Mesodermal cell (in vitro differentiated cells): ENCODE measurements at regions not wholly inside any gene's neighbourhood (a gene's known extent, or its start where the extent isn't known, plus 50 kb on each side); places are given as distances from the start of the nearest gene placed in this dataset.

Source experiments
- H3K27ac ChIP-seq: 2 replicates; pipeline ENCODE4 v1.7.0; 2013; ENCODE audit warnings: mild to moderate bottlenecking, low read depth, low read length, moderate library complexity; ENCODE audit not compliant: severe bottlenecking
- H3K36me3 ChIP-seq: 2 replicates; pipeline ENCODE4 v1.7.1; 2013; ENCODE audit warnings: mild to moderate bottlenecking, low read length, moderate library complexity; ENCODE audit not compliant: control insufficient read depth, insufficient read depth
- H3K4me1 ChIP-seq: one replicate; pipeline ENCODE4 v1.7.1; 2013; ENCODE audit warnings: mild to moderate bottlenecking, low read length; ENCODE audit not compliant: insufficient read depth, control insufficient read depth, poor library complexity, severe bottlenecking
- H3K4me3 ChIP-seq: 2 replicates; pipeline ENCODE4 v1.7.0; 2013; ENCODE audit warnings: low read length, control low read depth, mild to moderate bottlenecking; ENCODE audit not compliant: insufficient read depth, poor library complexity, severe bottlenecking; ENCODE audit errors: extremely low read depth
- H3K9me3 ChIP-seq: 2 replicates; pipeline ENCODE4 v1.7.1; 2013; ENCODE audit warnings: mild to moderate bottlenecking, low read length, moderate library complexity; ENCODE audit not compliant: control insufficient read depth
- WGBS, 2 experiments: methylation state at CpG; one replicate each; pipeline ENCODE4 v1.1.5; 2013; ENCODE audit warnings: missing lambda C conversion rate in 2 of 2; ENCODE audit not compliant: insufficient coverage in 2 of 2; 5-methylcytosine and 5-hydroxymethylcytosine counted together

DNA sequence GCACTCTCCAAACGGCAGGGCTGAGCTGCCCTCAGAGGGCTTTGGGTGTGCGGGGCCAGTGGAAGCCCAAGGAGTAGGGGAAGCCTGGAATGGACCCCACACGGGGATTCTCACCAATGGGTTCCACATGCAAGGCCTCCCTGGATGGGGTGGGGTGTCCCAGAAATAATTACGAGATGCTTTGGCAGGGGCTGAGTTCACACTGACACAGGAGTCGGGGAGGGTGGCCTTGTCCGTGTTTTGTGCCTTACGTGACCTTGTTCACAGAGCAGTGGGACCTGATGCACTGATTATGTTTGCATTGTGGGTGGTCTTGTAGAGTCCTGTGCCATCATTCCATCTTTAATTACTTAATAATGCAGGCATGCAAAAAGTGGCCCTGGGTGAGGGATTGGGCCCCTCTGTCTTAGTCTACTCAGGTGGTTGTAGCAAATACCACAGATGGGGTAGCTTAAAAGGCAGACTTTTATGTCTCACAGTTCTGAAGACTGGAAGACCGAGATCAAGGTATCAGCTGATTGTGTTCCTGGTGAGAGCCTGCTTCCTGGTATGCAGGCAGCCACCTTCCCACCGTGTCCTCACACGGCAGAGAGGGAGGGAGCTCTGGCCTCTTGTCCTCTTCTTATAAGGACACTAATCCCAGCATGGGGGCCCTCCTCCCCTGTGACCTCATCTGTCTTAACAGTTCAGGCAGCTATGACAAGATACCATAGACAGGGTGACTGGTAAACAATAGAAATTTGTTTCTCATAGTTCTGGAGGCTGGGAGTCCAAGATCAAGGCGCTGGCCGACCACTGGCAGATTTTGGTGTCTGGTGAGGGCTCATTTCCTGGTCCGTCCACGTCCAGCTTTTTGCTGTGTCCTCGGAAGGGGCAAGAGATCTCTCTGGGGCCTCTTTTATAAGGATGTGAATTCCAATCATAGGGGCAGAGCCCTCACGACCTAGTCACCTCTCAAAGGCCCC lies 239.4 kb downstream of the IRF8 start:
- no peaks in the 10 kb centered on the region for H3K36me3 ChIP-seq
- H3K9me3 ChIP-seq: peaks cover 7% of the 10 kb centered on the region
- H3K4me3 ChIP-seq: no peak overlapping the region
- H3K4me1 ChIP-seq: peaks cover 9% of the 10 kb centered on the region
- 77 to 89% methylated on average over 14 of the region's 16 CpGs for WGBS, 2 experiments
- no peak overlapping the region for H3K27ac ChIP-seq

DNA sequence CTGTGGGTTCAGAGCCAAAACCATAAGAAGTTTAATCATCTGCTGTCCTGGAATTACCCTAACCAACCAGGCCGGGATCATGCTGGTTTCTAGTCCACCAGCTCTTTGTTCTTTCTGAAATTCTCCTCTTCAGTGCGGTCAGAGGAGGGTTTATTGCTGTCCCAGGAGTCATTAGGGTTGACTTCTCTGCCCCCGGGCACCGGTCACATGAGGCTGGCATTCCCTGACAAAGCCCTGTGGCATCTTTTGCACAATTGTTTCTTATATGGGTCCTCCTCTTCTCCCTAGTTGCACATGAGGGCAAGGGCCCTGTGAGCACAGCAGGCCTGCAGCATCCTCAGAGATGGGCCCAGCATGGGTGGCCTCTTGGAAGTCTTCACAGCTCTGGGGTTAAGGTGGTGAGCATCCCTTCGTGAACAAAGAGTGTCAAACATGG lies 243.9 kb downstream of the IRF8 start:
- 91 to 92% methylated on average over 5 of the region's 5 CpGs for WGBS, 2 experiments
- Histone ChIP-seq H3K36me3 (no peaks in the 10 kb centered on the region), H3K4me1 (no peaks in the 10 kb centered on the region), H3K9me3 (no peaks in the 10 kb centered on the region), H3K4me3 (no peak overlapping the region), H3K27ac (no peak overlapping the region)

DNA sequence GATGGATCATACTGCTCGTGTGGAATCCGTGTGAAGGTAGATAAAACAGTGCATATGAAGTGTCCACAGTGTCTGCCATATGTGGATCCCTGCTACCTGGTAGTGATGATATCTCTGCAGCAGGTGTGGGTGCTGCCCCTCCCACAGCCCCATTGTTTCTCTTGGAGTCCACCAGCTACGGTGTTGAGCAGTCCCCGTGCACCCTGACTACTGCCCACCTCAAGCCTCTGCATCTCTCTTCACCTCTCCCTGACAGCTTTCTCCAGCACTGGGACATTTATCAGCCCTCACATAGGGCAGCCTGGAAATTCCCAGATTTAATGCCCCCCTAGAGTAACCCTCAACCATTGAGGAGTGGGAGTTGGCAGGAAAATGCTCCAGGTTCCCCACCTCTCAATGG lies 244.7 kb downstream of the IRF8 start:
- Histone ChIP-seq H3K9me3 (no peaks in the 10 kb centered on the region), H3K4me1 (no peaks in the 10 kb centered on the region), H3K4me3 (no peak overlapping the region), H3K36me3 (no peaks in the 10 kb centered on the region), H3K27ac (no peak overlapping the region)
- 97% methylated on average over 2 of the region's 4 CpGs; no CpG with 5 or more reads in 1 of the 2 experiments for WGBS, 2 experiments

DNA sequence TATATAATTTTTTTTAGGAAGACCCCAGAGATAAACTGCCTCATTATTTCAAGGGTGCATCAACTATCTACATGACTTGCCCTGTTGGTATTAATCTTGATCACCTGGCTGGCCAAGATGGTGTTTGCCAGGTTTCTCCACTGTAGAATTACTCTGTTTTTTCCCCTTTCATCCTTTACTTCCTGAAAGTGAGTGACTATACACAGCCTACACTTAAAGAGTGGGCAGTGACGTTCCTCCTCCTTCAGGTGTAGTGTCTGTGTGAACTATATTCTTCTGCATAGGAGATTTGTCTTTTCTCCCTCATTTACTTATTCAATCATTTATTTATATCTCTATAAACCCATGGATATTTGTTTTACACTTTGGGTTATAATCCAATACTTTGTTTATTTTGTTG lies 246.7 kb downstream of the IRF8 start:
- no CpG with 5 or more reads among the region's 1 CpG for WGBS, 2 experiments
- Histone ChIP-seq H3K27ac (no peak overlapping the region), H3K9me3 (no peaks in the 10 kb centered on the region), H3K36me3 (no peaks in the 10 kb centered on the region), H3K4me3 (no peak overlapping the region), H3K4me1 (no peaks in the 10 kb centered on the region)

DNA sequence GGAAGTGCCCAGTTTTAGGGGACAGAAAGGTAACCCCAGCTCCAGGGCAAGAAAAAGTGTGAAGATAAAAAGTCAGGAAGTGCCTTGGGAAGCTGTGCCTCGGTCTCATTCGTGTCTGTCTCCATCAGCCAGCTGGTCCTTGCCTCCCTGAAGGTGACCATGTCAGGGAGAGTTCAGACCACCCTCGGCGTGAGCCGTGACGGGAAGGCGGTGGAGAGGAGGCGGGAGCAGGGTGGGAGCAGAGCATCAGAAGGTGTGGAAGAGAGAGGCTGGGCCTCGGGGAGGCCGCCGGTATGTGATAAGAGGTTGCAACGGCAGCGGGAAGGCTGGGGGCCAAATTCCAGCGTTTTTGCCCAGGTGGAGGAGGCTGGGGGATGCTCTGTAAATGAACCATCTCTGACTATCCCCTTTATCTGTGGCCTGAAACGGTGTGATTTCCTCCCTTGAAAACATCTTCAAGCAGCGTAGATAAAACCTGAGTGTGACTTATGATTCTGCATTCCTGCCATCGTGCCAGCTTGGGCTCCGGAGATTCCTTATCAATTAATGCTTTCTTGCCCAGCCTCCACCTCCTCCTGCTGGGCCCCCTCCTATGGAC lies 251.8 kb downstream of the IRF8 start:
- WGBS, 2 experiments: 76 to 83% methylated on average over 12 to 17 of the region's 18 CpGs
- Histone ChIP-seq H3K4me1 (peaks cover 11% of the 10 kb centered on the region), H3K36me3 (no peaks in the 10 kb centered on the region), H3K27ac (peak overlapping the region; percentile 64), H3K4me3 (no peak overlapping the region), H3K9me3 (no peaks in the 10 kb centered on the region)

DNA sequence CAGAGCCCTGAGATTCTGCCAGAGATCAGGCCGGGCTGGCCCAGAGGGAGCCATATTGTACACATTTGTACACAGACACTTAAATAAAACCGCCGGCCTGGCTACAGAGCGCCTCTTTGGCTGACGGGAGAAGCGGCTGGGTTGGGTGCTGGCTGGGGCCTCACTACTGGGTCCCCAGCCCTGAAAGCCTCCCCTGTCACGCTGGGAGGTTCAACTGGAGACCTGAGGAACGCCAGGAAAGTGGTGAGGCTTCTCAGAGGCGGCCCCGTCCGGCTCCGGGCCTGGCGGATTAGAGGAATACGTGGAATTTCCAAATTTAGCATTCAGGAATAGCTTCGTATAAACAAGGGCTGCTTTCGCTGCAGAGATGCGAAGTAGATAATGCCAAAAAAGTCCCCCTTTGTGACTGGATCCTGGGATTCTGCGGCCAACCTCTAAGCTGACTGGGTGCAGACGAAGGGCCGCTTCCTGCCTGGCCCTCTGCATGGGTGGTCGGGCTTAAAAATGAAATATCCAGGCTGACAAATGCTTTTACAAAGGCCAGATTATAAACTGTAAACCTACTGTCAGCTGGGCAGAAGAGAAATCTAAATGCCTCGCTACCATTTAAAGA lies 252.4 kb downstream of the IRF8 start:
- H3K36me3 ChIP-seq: no peaks in the 10 kb centered on the region
- H3K4me1 ChIP-seq: peaks cover 11% of the 10 kb centered on the region
- 93 to 96% methylated on average over 21 of the region's 22 CpGs for WGBS, 2 experiments
- H3K9me3 ChIP-seq: no peaks in the 10 kb centered on the region
- H3K27ac ChIP-seq: peak overlapping the region; percentile 64
- H3K4me3 ChIP-seq: no peak overlapping the region

DNA sequence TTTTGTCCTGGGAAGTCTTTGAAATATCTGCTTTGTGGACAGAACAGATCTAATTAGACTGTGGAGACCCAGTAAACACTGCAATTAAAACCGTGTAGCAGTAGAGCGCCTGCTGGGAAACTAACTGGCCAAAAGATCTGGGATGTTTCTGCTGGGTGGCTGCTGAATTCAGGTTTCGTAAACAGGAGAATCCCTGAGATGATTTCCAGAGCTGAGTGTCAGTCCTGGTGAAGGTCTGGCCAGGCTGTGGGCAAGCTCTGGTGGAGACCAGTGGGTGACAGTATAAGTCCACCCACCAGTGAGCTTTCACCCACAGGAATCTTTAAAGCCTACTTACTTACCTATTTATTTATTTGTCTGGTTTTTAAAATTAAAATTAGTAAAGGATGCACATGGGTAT lies 257.2 kb downstream of the IRF8 start:
- H3K27ac ChIP-seq: no peak overlapping the region
- H3K4me3 ChIP-seq: no peak overlapping the region
- H3K36me3 ChIP-seq: no peaks in the 10 kb centered on the region
- 55 to 57% methylated on average over 2 of the region's 3 CpGs for WGBS, 2 experiments
- peaks cover 10% of the 10 kb centered on the region for H3K4me1 ChIP-seq
- no peaks in the 10 kb centered on the region for H3K9me3 ChIP-seq

DNA sequence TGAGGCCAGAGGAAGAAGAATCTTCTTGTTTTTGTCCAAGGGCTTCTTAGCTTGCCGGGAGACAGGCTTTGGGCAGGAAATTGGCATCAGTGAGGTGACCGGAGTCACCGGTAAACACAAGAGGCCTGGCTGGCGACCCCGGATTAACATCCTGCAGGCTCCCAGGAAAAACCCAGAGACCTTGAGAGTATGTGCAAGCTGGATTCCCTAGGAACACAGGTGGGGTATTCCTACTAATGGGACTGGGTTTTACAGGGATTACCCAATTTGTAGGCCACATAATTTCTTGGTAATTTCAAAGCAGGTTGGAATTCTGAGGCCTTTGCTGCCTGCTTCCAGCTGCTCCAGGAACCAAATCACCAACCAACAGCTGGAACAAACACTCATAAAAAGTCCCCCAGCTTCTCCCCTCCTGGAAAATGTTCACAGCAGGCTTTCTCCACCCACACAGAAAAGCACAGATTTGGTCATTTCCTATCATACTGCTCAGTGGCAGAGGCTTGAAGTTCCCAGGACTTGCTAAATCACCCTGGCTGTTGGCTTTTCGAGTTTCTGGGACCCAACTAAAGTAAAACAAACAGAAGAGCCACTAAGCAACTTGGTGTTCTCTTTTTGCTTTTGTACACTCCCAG lies 258.8 kb downstream of the IRF8 start:
- H3K4me1 ChIP-seq: no peaks in the 10 kb centered on the region
- no peak overlapping the region for H3K4me3 ChIP-seq
- no peak overlapping the region for H3K27ac ChIP-seq
- H3K36me3 ChIP-seq: no peaks in the 10 kb centered on the region
- WGBS, 2 experiments: 94 to 97% methylated on average over 6 of the region's 6 CpGs
- no peaks in the 10 kb centered on the region for H3K9me3 ChIP-seq

DNA sequence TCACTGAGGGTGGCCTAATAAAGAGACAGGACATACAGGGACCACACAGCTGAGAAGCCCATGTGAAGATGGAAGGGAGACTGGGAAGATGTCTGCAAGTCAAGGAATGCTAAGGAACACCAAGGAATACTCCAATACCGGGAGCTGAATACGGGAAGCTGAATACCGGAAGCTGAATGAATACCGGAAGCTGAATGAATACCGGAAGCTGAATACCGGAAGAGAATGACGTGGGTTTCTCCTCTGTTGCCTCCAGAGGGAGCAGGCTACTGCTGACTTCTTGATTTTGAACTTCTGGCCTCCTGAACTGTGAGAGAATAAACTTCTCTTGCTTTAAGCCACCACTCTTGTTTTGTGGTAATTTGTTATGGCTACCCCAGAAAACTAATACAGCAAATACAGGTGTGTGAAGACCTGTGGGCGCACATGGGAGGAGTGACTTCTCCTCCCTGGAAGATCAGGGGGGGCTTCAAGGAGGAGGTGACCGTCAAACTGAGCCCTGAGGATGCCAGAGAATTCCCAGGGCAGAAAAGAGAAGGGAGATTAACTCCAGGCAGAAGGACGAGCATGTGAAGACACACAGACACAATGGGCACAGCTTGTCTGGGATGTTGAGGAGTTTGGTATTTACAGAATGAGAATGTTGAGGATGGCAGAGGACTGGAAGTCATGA lies 259.9 kb downstream of the IRF8 start:
- Histone ChIP-seq H3K4me3 (no peak overlapping the region), H3K9me3 (no peaks in the 10 kb centered on the region), H3K4me1 (no peaks in the 10 kb centered on the region), H3K27ac (no peak overlapping the region), H3K36me3 (no peaks in the 10 kb centered on the region)
- WGBS, 2 experiments: 75 to 89% methylated on average over 9 to 10 of the region's 10 CpGs

DNA sequence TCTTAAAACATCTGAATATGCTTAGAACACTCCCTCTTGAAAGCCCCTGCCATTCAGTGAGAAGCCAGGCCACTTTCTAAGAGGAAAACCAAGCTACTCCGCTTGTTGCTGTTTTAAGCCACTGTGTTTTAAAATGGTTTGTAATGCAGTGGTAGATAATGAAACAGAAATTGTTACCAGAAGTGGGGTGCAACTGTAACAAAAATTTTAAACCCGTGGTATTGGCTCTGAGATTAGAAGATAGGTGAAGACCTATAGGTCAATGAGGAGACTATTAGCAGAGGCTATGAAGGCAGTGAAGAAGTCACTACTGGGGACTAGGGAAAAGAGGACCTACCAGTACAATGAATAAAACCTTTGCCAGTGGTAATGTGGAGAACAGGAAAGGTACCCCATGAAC lies 266.5 kb downstream of the IRF8 start:
- WGBS, 2 experiments: 58 to 59% methylated on average over 2 of the region's 2 CpGs
- Histone ChIP-seq H3K4me1 (no peaks in the 10 kb centered on the region), H3K9me3 (peaks cover 22% of the 10 kb centered on the region), H3K36me3 (no peaks in the 10 kb centered on the region), H3K4me3 (no peak overlapping the region), H3K27ac (no peak overlapping the region)
